ENCODE measurements at regions not wholly inside any gene's neighbourhood (a gene's known extent, or its start where the extent isn't known, plus 50 kb on each side); places are given as distances from the start of the nearest gene placed in this dataset.

DNA sequence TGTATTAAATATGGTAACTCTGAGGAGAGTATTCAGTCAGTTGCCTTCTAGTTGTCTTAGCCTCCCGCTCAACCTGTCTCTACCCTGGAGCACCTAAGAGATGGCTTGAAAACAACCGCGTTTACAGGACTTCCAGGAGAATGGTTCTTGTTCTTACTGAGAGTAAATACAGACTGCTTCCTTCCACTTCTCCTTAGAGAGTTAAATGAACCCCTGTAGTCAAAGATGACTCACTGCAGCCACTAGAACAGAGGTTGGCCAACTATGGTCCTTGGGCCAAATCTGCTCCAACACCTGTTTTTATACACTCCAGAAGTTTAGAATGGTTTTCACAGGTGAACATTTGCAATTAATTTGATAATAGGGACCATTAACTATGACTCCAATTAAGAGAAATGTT, 60.1 kb upstream of the ASB17 start:
- ATAC-seq (no peak), DNase-seq (no peak)
- no peak overlapping the region for H3K27ac ChIP-seq
- H3K36me3 ChIP-seq = no peaks in the 10 kb centered on the region
- no peaks in the 10 kb centered on the region for H3K9me3 ChIP-seq
- no peak for TF ChIP-seq CTCF (IDR thresholded peaks at IDR 0.05)
- peaks cover 13% of the 10 kb centered on the region for H3K27me3 ChIP-seq
- no peak overlapping the region for H3K4me3 ChIP-seq
- intact Hi-C loops (cut with DNase I) = no loop called here
- no peaks in the 10 kb centered on the region for H3K4me1 ChIP-seq

- Histone ChIP-seq H3K9me3 (no peaks in the 10 kb centered on the region), H3K36me3 (no peaks in the 10 kb centered on the region), H3K4me1 (no peaks in the 10 kb centered on the region), H3K4me3 (no peak overlapping the region), H3K27me3 (peaks cover 10% of the 10 kb centered on the region), H3K27ac (no peak overlapping the region)
- intact Hi-C loops (cut with DNase I) = no loop called here
- no peak for TF ChIP-seq CTCF (IDR thresholded peaks at IDR 0.05)
- DNase-seq = no peak
- no peak for ATAC-seq
Observed at GRCh38 chr1:75993661-75994060, 61.5 kb upstream of the ASB17 start.

DNA sequence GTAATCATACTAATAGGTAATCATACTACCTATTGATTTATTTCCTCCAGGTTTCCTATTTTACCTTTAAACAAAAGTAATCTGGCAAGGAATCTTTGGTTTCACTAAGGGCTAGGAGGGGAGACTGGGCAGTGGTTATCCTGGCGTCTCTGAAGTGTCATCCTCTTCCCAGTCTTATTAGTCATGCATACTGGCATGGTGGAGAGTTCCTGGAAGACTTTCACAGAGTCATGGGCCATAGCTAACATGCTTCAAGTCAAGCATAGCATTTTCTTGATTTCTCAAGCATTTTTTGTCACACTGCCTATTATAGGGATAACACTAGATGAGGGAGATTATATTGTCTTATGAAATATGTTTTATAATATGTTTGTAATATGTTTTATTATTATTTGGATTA, 64.0 kb upstream of the ASB17 start:
- intact Hi-C loops (cut with DNase I) = no loop called here
- Histone ChIP-seq H3K27ac (no peak overlapping the region), H3K36me3 (no peaks in the 10 kb centered on the region), H3K9me3 (no peaks in the 10 kb centered on the region), H3K4me3 (no peak overlapping the region), H3K27me3 (no peaks in the 10 kb centered on the region), H3K4me1 (no peaks in the 10 kb centered on the region)
- DNase-seq (no peak), ATAC-seq (no peak)
- TF ChIP-seq CTCF (IDR thresholded peaks at IDR 0.05) = no peak

- Histone ChIP-seq H3K36me3 (no peaks in the 10 kb centered on the region), H3K4me3 (no peak overlapping the region), H3K9me3 (no peaks in the 10 kb centered on the region), H3K27ac (no peak overlapping the region), H3K4me1 (no peaks in the 10 kb centered on the region), H3K27me3 (no peaks in the 10 kb centered on the region)
- no peak for ATAC-seq
- intact Hi-C loops (cut with DNase I) = no loop called here
- no peak for TF ChIP-seq CTCF (IDR thresholded peaks at IDR 0.05)
- DNase-seq = no peak
Observed at GRCh38 chr1:75999034-75999433, 66.8 kb upstream of the ASB17 start.

DNA sequence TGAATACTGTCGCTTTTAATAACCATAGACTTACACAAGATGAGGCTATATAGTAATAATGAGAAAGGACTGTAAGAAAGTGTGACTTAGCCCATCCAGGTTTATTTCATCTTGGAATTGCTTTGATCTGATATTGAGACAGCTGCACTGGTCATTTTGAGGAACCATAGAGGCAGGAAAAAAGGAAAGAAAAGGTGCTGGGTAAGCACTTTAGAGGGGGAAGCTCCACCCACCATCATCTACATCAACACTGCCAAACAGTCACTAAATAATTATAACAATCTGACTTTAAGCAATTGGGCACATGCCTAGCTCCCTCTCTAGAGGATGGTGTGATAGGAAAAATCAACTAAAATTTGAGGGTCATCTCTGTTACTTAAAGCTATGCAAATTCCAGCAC, 70.6 kb upstream of the ST6GALNAC3 start:
- intact Hi-C loops (cut with DNase I) = no loop called here
- Histone ChIP-seq H3K4me1 (no peaks in the 10 kb centered on the region), H3K27me3 (no peaks in the 10 kb centered on the region), H3K36me3 (no peaks in the 10 kb centered on the region), H3K4me3 (no peak overlapping the region), H3K9me3 (no peaks in the 10 kb centered on the region), H3K27ac (no peak overlapping the region)
- no peak for ATAC-seq
- DNase-seq = no peak
- TF ChIP-seq CTCF (IDR thresholded peaks at IDR 0.05) = no peak

- no peak for DNase-seq
- Histone ChIP-seq H3K9me3 (no peaks in the 10 kb centered on the region), H3K4me1 (no peaks in the 10 kb centered on the region), H3K36me3 (no peaks in the 10 kb centered on the region), H3K27ac (no peak overlapping the region), H3K4me3 (no peak overlapping the region), H3K27me3 (no peaks in the 10 kb centered on the region)
- no peak for TF ChIP-seq CTCF (IDR thresholded peaks at IDR 0.05)
- no peak for ATAC-seq
- intact Hi-C loops (cut with DNase I) = no loop called here
Observed at GRCh38 chr1:76005765-76006164, 68.8 kb upstream of the ST6GALNAC3 start.
